Ectodermal cell (in vitro differentiated cells): ENCODE measurements at regions not wholly inside any gene's neighbourhood (a gene's known extent, or its start where the extent isn't known, plus 50 kb on each side); places are given as distances from the start of the nearest gene placed in this dataset.

ENCODE experiments used
- H3K27ac ChIP-seq: 2 replicates; pipeline ENCODE4 v1.7.0; 2013; ENCODE audit warnings: mild to moderate bottlenecking, low read depth, low read length; ENCODE audit not compliant: insufficient read depth, poor library complexity, severe bottlenecking
- H3K27me3 ChIP-seq: 2 replicates; pipeline ENCODE4 v1.7.0; 2013; ENCODE audit warnings: mild to moderate bottlenecking, low read length; ENCODE audit not compliant: insufficient read depth, control insufficient read depth, poor library complexity, severe bottlenecking
- H3K36me3 ChIP-seq: one replicate; pipeline ENCODE4 v1.7.0; 2013; ENCODE audit warnings: low read length; ENCODE audit not compliant: control insufficient read depth, insufficient read depth
- H3K4me1 ChIP-seq: one replicate; pipeline ENCODE4 v1.7.0; 2013; ENCODE audit warnings: low read length; ENCODE audit not compliant: control insufficient read depth, insufficient read depth
- H3K4me3 ChIP-seq: 2 replicates; pipeline ENCODE4 v1.7.0; 2013; ENCODE audit warnings: low read depth, low read length, control low read depth; ENCODE audit not compliant: insufficient read depth
- H3K9me3 ChIP-seq: 2 replicates; pipeline ENCODE4 v1.7.0; 2013; ENCODE audit warnings: mild to moderate bottlenecking, low read length, moderate library complexity; ENCODE audit not compliant: control insufficient read depth
- WGBS, 2 experiments: methylation state at CpG; one replicate each; pipeline ENCODE4 v1.1.7; 2013; ENCODE audit warnings: missing lambda C conversion rate in 2 of 2; 5-methylcytosine and 5-hydroxymethylcytosine counted together

DNA sequence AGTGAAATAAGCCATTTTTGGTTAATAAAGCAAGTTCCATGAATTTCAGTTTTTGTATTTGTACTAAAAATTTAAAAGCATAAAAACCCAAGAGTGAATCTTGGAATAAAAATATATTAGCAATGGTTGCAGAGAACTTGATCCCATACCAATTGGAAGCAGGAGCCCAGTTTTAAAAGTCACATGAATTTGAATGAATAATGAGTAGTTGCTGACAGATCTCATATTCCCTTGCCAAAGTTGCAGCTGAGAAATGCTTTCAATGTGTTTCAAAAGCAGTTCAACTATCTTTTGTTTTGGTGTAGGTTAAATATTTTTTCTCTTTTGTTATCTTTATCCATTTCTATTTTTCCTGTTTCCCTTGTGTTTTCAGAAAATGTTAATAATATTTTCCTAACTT is 818.6 kb downstream of the CDH18 start:
- Histone ChIP-seq H3K4me1 (no peaks in the 10 kb centered on the region), H3K36me3 (no peaks in the 10 kb centered on the region), H3K27ac (no peak overlapping the region), H3K27me3 (no peaks in the 10 kb centered on the region), H3K9me3 (no peaks in the 10 kb centered on the region), H3K4me3 (no peak overlapping the region)

DNA sequence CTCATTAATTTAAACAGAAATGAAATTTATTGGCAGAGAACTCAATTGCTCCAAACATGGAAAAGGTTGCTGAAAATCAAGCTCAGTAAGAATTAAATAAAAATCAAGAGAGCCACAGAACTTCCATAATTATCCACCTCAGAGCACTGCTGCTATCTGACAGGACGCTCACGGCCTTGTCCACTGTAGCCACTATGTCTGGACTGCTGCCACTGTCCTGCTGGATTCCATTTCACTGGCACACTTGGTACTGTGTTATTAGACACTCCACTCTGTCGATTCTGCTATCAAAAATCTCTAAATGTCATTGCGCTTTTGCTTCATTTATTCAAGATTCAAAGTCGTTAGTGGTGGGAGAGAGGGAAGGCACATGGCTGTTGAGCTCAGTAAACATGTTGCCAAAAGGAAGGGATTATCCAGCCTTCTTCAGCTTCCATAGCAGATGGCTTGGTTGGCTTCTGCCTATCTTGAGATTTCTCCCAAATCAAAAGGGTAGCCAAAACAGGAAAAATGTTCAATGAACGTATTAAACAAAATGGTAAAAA is 815.0 kb downstream of the CDH18 start:
- no peaks in the 10 kb centered on the region for H3K9me3 ChIP-seq
- H3K27me3 ChIP-seq = no peaks in the 10 kb centered on the region
- H3K36me3 ChIP-seq = no peaks in the 10 kb centered on the region
- no peaks in the 10 kb centered on the region for H3K4me1 ChIP-seq
- no peak overlapping the region for H3K27ac ChIP-seq
- 90 to 98% methylated on average over 6 of the region's 6 CpGs for WGBS, 2 experiments
- H3K4me3 ChIP-seq = no peak overlapping the region

DNA sequence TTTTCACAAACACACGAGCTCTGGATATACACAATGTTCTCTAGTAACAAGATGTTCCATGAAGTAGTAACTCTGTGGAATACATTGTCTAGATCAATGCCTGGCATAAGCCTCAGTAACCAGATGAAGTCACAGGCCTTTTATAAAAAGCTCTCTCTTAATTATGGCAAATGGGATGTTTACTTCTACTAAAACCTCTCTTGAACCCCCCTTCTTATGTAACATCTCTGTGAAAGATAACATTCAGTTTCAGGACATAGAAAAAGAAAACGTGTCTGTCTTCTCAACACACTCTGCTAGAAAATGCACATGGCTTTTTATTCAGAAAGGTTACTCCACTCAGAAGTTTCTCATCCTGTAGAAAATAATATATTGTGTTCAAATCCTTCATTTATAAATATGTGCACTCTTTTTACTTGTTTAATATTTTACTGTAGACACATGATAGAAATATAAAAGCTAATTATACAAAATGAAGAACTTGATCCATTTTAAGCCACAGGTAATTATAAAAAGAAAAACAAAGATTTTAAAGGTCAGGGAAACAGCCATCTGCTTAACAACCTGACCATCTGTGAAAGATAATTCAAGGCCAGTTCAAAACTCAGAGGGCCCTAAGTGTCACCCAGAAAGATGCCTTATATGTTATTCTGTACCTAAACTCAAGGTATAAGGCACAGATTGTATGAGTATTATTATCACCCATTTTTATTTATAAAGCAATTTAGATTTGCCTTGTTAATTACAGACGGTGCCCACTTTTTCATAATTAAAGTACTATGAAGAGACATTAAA is 812.0 kb downstream of the CDH18 start:
- Histone ChIP-seq H3K27me3 (no peaks in the 10 kb centered on the region), H3K27ac (no peak overlapping the region), H3K36me3 (no peaks in the 10 kb centered on the region), H3K4me1 (no peaks in the 10 kb centered on the region), H3K4me3 (no peak overlapping the region), H3K9me3 (no peaks in the 10 kb centered on the region)
- WGBS, 2 experiments = 43 to 50% methylated on average over 2 of the region's 3 CpGs

DNA sequence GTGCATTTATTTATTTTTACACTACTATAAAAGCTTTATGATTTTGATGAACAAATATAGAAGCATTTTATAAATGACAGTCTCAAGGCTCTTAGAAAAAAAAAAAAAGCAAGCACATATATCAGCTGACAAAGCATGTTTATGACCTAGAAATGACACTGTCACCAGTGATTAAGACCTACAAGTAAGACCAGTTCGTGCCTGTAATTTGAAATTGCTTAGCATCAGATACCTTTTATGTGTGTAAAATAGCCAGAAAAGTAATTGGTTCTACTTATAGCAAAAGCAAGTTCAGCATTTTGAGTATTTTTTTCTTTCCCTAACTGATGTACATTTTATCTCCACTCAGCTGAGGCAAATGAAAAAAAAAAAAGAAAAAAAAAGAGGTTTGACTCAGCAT is 808.4 kb downstream of the CDH18 start:
- Histone ChIP-seq H3K27ac (no peak overlapping the region), H3K4me1 (no peaks in the 10 kb centered on the region), H3K9me3 (no peaks in the 10 kb centered on the region), H3K4me3 (no peak overlapping the region), H3K36me3 (no peaks in the 10 kb centered on the region), H3K27me3 (no peaks in the 10 kb centered on the region)
- WGBS, 2 experiments = 67 to 100% methylated on average over 1 of the region's 1 CpG

DNA sequence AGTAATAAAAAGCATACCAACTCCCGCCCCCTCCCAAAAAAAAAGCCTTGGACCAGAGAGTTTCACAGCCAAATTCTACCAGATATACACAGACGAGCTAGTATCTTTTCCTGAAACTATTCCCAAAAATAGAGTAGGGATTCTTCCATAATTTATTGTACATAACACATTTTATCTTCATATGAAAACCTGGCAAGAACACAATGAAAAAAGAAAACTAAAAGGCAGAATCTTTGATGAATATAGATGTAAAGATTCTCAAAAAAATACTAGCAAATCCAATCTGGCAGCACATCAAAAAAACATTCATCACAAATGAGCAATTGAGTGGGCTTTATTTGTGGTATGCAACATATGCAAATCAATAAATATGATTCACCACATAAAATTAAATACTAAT is 798.8 kb downstream of the CDH18 start:
- no peaks in the 10 kb centered on the region for H3K27me3 ChIP-seq
- 90 to 95% methylated on average over 2 of the region's 2 CpGs for WGBS, 2 experiments

DNA sequence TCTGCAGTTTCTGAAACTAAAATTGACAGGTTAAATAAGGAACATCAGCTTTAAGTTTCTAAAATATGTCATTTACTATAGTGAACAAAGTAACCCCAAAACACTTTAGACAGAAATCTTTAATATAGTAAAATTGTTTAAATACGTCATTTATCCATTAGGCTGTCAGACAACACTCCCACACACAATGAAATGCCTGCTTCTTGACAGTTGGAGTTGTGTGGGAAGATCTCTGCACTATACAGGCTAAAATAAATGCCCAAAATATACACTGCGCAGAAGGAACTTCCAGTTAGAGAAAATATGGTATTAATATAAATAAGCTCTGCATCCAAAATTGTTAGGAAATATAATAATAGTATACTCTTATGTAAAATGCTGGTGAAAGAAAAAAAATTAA is 794.4 kb downstream of the CDH18 start:
- Histone ChIP-seq H3K36me3 (no peaks in the 10 kb centered on the region), H3K4me3 (no peak overlapping the region), H3K27ac (no peak overlapping the region), H3K4me1 (no peaks in the 10 kb centered on the region), H3K27me3 (no peaks in the 10 kb centered on the region), H3K9me3 (no peaks in the 10 kb centered on the region)
- no CpG with 5 or more reads among the region's 2 CpGs for WGBS, 2 experiments

More for the DNA sequence above, 798.8 kb downstream of the CDH18 start:
- Histone ChIP-seq H3K9me3 (no peaks in the 10 kb centered on the region), H3K36me3 (no peaks in the 10 kb centered on the region), H3K4me1 (no peaks in the 10 kb centered on the region), H3K27ac (no peak overlapping the region), H3K4me3 (no peak overlapping the region)

DNA sequence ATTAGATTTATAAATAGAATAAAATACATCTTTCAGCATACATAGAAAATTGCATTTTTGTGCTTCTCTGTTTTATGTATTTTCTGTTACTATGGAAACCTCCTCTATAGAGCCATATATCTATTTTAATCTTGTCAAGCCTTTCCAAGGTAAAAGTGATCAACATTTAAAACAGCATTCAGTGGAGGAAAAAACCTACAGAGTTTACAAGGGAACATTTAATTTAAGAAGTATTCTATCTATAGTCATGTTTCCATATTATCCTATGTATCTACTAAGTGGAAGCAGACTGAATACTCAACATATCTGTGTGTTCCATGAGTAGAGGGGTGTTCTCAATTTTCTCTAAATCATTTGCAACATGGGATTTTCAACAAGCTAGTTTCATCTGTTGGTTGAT is 791.4 kb downstream of the CDH18 start:
- H3K4me1 ChIP-seq = peaks cover 3% of the 10 kb centered on the region
- H3K4me3 ChIP-seq = no peak overlapping the region
- no peaks in the 10 kb centered on the region for H3K27me3 ChIP-seq
- no peaks in the 10 kb centered on the region for H3K9me3 ChIP-seq
- no peak overlapping the region for H3K27ac ChIP-seq
- no peaks in the 10 kb centered on the region for H3K36me3 ChIP-seq

DNA sequence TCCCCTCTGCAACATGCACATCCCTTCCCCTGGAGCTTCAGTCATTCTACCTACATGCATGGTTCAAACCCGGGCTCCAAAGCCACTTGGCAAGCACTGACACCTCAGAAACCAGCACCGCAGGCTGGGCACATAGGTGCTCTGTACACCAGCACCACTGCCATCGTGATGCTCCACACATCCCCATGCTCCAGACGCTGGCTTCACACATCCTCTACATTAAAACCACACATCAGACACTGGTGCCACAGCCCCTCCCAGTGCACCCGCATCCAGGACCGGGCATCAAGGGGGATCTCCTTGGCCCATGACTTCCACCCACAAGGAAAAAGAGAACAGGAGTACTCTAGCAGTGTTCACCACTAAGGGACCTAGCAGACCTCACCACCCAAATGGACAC is 787.7 kb downstream of the CDH18 start:
- H3K27ac ChIP-seq = no peak overlapping the region
- H3K4me1 ChIP-seq = peaks cover 3% of the 10 kb centered on the region
- H3K27me3 ChIP-seq = no peaks in the 10 kb centered on the region
- 92 to 94% methylated on average over 6 of the region's 6 CpGs for WGBS, 2 experiments
- H3K36me3 ChIP-seq = no peaks in the 10 kb centered on the region
- H3K9me3 ChIP-seq = no peaks in the 10 kb centered on the region
- no peak overlapping the region for H3K4me3 ChIP-seq

DNA sequence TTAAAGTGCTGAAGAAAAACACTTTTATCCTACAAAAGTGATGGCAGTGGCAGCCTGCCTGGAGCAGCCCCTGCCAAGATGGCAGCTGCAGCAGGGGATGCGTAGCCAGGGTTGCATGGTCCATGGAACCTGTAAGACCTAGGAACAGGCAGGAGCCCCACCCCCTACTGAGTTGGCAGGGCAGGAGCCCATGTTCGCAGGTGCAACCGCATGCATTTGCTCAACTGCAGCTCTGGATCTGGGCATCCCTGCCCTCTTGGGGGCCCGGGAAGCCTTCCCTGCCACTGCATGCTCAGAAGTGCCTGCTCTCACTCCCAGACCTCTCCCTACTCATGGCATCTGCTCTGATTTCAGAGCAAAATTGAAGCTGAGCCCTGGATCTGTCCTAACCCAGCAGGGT is 779.6 kb downstream of the CDH18 start:
- H3K4me1 ChIP-seq = no peaks in the 10 kb centered on the region
- H3K4me3 ChIP-seq = no peak overlapping the region
- no peaks in the 10 kb centered on the region for H3K9me3 ChIP-seq
- H3K36me3 ChIP-seq = no peaks in the 10 kb centered on the region
- 87 to 94% methylated on average over 4 of the region's 4 CpGs for WGBS, 2 experiments
- H3K27ac ChIP-seq = no peak overlapping the region
- no peaks in the 10 kb centered on the region for H3K27me3 ChIP-seq

DNA sequence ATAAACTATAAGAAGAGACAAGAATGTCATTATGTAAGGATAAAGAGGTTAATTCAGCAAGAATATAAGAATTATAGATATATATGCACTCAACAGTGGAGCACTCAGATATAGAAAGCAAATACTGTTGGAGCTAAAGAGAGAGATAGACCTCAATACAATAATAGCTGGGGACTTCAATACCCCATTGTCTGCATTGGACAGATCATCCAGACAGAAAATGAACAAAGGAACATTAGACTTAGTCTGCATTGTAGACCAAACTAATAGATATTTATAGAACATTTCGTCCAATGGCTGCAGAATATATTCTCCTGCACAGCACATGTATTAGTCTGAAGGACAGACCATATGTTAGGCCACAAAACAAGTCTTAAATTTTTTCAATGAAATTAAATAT is 777.1 kb downstream of the CDH18 start:
- WGBS, 2 experiments = 94 to 100% methylated on average over 1 of the region's 1 CpG
- H3K36me3 ChIP-seq = no peaks in the 10 kb centered on the region
- no peaks in the 10 kb centered on the region for H3K4me1 ChIP-seq
- H3K9me3 ChIP-seq = no peaks in the 10 kb centered on the region
- H3K4me3 ChIP-seq = no peak overlapping the region
- H3K27me3 ChIP-seq = no peaks in the 10 kb centered on the region
- H3K27ac ChIP-seq = no peak overlapping the region
